ENCODE measurements at regions not wholly inside any gene's neighbourhood (a gene's known extent, or its start where the extent isn't known, plus 50 kb on each side); places are given as distances from the start of the nearest gene placed in this dataset.

DNA sequence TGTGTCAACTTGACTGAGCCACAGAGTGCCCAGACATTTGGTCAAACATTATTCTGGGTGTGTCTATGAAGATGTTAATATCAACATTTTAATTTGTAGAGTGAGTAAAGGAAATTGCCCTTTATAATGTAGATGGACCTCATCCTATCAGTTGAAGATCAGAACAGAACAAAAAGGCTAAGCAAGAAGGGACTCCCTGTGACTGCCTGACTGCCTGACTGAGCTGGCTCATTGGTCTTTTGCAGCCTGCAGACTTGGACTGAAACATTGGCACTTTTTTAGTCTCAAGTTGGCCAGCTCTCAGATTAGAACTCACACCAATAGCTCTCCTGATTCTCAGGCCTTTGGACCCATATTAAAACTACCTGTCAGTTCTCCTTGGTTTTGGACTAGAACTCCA lies 600.4 kb upstream of the SLITRK6 start:
- Histone ChIP-seq H3K27ac (no peak overlapping the region), H3K27me3 (no peaks in the 10 kb centered on the region), H3K36me3 (replicated peaks in 1 of 2; ENCODE audit: insufficient read depth in 1 of 2, low read depth in 2 of 2) (no peaks in the 10 kb centered on the region), H3K4me3 (no peak overlapping the region), H3K4me1 (no peaks in the 10 kb centered on the region), H3K9me3 (no peaks in the 10 kb centered on the region)
- no peak for TF ChIP-seq POLR2A (IDR thresholded peaks at IDR 0.05)
- TF ChIP-seq CTCF (IDR thresholded peaks at IDR 0.05), result no peak
- ATAC-seq (no peak), DNase-seq (no peak)
- intact Hi-C loops (cut with DNase I), result no loop called here

GRCh38 chr13:86402500-86402899 lies 603.3 kb upstream of the SLITRK6 start:
- WGBS, 2 donors, result 49 to 57% methylated on average over 3 of the region's 3 CpGs
- Histone ChIP-seq H3K36me3 (replicated peaks in 1 of 2; ENCODE audit: insufficient read depth in 1 of 2, low read depth in 2 of 2) (no peaks in the 10 kb centered on the region), H3K9me3 (no peaks in the 10 kb centered on the region), H3K27me3 (no peaks in the 10 kb centered on the region), H3K4me3 (no peak overlapping the region), H3K27ac (no peak overlapping the region), H3K4me1 (no peaks in the 10 kb centered on the region)
- TF ChIP-seq CTCF (IDR thresholded peaks at IDR 0.05), result no peak
- no peak for TF ChIP-seq POLR2A (IDR thresholded peaks at IDR 0.05)
- DNase-seq, result no peak
- intact Hi-C loops (cut with DNase I), result no loop called here
- no peak for ATAC-seq

DNA sequence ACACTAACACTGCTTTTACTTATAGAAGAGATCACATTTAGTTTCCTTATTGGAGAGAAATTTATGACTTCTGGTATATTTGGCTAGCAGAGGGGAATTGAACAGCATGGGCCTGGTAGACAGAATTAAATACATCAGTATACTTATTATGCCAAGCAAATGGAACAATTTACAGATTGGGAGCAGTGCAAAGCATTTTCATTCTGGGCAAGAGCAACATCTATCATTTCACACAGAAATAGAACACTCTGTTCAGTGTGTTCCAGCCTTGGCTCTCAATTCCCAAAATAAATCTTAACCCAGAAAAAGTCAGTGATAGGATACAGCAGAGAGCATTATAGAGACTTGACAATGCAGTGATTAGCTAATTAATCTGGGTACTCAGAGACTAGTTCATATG lies 604.0 kb upstream of the SLITRK6 start:
- DNase-seq, result no peak
- no peak for TF ChIP-seq CTCF (IDR thresholded peaks at IDR 0.05)
- no peak for TF ChIP-seq POLR2A (IDR thresholded peaks at IDR 0.05)
- intact Hi-C loops (cut with DNase I), result no loop called here
- H3K4me1 ChIP-seq, result no peaks in the 10 kb centered on the region
- no peak for ATAC-seq
- H3K27ac ChIP-seq, result no peak overlapping the region
- no peaks in the 10 kb centered on the region for H3K36me3 ChIP-seq (replicated peaks in 1 of 2; ENCODE audit: insufficient read depth in 1 of 2, low read depth in 2 of 2)
- H3K27me3 ChIP-seq, result no peaks in the 10 kb centered on the region
- no peak overlapping the region for H3K4me3 ChIP-seq
- H3K9me3 ChIP-seq, result no peaks in the 10 kb centered on the region

DNA sequence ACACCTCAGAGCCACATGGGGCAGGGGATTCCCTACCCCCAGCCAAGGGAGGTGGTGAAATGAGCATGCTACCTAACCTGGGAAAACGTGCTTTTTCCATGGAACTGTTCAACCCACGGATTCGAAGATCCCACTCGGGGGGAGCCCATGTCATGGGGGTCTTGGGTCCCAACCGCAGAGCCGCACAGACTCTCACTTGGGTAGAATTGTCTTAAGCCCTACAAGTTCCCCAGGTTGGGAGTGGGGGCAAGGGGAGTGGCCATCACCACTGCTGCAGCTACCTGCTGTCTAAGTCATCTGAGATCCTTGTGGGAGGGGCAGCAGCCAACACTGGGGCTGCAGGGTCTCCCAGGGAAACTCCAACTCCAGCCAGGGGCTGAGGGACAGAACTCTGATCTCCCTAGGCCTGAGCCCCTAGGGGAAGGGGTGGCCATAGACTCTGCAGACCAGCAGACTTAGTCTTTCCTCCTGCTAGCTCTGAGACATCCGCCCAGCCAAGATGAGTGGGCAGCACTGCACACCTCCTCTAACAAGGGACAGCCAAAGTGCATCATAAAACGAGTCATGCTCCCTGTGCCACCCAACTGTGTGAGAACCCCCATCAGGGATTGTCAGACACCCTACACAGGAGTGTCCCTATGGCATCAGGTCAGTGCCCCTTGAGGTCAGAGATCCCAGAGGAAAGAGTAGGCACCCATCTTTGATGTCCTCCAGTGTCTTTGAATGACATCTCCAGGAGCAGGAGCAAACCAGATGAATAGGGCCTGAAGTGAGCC lies 610.4 kb upstream of the SLITRK6 start:
- DNase-seq (no peak), ATAC-seq (no peak)
- Histone ChIP-seq H3K27ac (no peak overlapping the region), H3K4me1 (no peaks in the 10 kb centered on the region), H3K4me3 (no peak overlapping the region), H3K9me3 (no peaks in the 10 kb centered on the region), H3K36me3 (replicated peaks in 1 of 2; ENCODE audit: insufficient read depth in 1 of 2, low read depth in 2 of 2) (no peaks in the 10 kb centered on the region), H3K27me3 (no peaks in the 10 kb centered on the region)
- intact Hi-C loops (cut with DNase I), result no loop called here
- TF ChIP-seq CTCF (IDR thresholded peaks at IDR 0.05) (no peak), POLR2A (IDR thresholded peaks at IDR 0.05) (no peak)
- WGBS, 2 donors, result 54 to 63% methylated on average over 6 to 8 of the region's 8 CpGs

- WGBS, 2 donors, result 45 to 46% methylated on average over 3 of the region's 3 CpGs
- Histone ChIP-seq H3K36me3 (replicated peaks in 1 of 2; ENCODE audit: insufficient read depth in 1 of 2, low read depth in 2 of 2) (no peaks in the 10 kb centered on the region), H3K9me3 (no peaks in the 10 kb centered on the region), H3K4me3 (no peak overlapping the region), H3K4me1 (no peaks in the 10 kb centered on the region), H3K27ac (no peak overlapping the region), H3K27me3 (no peaks in the 10 kb centered on the region)
- DNase-seq (no peak), ATAC-seq (no peak)
- TF ChIP-seq POLR2A (IDR thresholded peaks at IDR 0.05), result no peak
- no peak for TF ChIP-seq CTCF (IDR thresholded peaks at IDR 0.05)
- intact Hi-C loops (cut with DNase I), result no loop called here
Measured at GRCh38 chr13:86425170-86425815, 626.1 kb upstream of the SLITRK6 start.

All from body of pancreas (tissue), 4 donors.